NCI-H1105 treated with DMSO at 0.1 percent for 48 hours (cell line): ENCODE measurements at regions not wholly inside any gene's neighbourhood (a gene's known extent, or its start where the extent isn't known, plus 50 kb on each side); places are given as distances from the start of the nearest gene placed in this dataset.

Experiments used
- DNase-seq: peaks from one replicate; lab custom pipeline; 2025; lab: John Stamatoyannopoulos, UW

GRCh38 chr10:131735577-131735976, 165.2 kb upstream of the PPP2R2D start:
- no peak for DNase-seq

DNA sequence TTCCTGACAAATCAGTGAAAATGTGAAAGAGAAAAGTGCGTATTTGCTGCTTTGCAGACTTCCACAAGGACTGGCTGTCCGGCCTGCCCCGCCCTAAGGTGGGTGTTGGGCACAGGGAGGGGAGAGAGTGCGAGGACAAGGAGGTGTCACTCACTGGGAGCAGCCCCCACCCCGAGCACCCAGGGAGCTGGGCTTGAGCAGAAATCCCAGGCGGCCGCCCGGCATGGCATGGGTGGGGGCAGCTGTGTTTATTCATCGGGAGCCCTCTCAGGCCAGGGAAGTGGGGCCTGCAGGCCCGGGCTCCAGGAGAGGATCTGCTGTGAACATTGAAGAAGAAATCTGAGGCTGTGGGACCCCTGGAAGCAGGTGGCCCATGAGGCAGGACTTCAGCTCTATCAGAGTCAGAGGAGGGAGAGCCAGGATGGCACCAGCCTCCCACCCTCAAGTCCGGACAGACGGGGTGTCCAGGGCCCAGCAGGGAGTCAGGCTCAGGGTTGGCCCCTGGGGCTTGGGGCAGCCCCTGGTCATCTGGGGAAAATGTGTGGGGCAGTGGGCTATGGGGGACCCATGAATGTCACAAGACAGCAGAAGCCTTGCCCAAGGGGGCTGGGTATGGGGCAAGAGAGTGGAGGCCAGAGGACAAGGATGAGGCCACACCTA, 164.4 kb upstream of the PPP2R2D start:
- DNase-seq = no peak

GRCh38 chr10:131737543-131738395, 163.0 kb upstream of the PPP2R2D start:
- no peak for DNase-seq

DNA sequence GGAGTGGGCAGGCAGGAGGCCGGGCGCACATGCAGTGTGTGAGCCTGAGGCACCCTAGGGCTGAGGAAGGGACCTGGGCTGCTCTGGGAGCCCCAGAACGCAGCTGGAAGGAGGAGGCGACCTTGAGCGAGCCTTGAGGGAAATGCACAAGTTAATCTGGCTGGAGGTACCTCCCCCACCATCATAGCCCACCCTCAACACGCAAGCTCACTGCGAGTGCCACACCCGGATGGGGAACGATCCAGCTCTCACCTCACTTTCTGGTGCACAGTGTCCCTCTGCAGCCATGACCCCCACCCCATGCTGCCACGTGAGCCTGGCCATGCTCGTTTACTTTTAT, 162.4 kb upstream of the PPP2R2D start:
- no peak for DNase-seq

- no peak for DNase-seq
Observed at GRCh38 chr10:131739206-131739605, 161.6 kb upstream of the PPP2R2D start.

- no peak for DNase-seq
Observed at GRCh38 chr10:131742500-131742951, 158.3 kb upstream of the PPP2R2D start.

DNA sequence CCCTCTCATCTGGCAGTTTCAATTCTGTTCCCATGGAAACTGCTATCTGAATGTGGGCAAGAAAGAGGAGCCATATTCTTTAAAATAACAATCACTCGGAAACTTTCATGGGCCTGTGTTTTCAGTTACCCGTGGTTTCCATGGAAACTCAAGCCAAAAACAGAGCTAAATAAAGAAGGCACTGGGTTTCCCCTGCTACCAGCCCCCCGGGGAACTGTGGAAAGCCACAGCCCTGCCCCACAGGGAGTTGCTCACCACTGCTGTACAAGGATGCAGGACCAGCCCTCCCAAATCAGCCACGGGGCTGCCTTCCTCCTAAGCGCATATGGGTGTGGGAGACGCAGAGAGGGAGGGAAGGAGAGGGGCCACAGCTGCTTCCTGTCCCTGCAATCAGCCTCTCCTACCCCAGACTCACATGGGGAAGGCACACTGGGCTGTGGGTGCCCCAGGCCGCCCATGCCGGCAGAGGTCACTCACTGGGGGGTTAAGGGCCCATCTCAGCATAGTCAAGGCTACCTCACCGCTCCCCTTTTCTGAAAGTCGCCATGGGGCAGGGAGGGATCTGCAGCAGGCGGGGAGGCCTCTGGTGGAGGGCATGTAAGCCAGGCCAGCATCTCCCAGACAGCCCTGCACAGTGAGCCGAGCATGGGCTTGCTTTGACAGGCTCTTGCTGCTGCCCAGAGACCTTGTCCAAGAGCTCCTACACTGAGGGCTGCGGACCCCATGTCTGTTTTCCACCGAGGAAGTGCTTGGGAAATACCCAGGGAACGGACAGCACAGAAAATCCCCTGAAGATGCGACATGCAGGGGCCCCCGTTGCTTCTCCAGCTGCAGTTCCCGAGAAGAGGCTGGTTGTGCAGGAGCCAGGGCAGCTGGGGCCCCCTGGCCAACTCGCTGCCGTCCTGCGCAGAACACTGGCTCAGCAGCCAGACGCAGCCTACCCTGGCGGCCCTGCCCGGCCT, 157.3 kb upstream of the PPP2R2D start:
- no peak for DNase-seq

GRCh38 chr10:131744346-131744745, 156.5 kb upstream of the PPP2R2D start:
- DNase-seq = no peak

DNA sequence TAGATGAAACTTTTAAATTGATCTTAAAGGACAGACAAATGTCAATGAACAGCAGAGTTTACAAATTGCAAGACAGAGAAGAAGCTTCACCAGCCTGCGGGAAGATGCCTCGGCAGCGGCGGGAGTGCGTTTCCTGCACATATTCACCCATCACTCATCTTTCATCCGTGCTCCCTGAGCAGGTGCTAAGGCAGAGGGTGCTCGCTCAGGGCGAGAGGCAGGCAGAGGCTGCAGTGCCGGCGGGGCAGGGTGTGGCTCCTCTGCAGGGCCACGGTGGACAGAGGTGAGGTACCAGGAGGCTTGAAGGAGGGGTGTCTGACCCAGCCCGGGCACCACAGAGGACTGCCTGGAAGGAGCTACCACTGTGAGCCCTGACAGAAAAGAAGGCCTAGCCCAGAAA, 155.2 kb upstream of the PPP2R2D start:
- no peak for DNase-seq

DNA sequence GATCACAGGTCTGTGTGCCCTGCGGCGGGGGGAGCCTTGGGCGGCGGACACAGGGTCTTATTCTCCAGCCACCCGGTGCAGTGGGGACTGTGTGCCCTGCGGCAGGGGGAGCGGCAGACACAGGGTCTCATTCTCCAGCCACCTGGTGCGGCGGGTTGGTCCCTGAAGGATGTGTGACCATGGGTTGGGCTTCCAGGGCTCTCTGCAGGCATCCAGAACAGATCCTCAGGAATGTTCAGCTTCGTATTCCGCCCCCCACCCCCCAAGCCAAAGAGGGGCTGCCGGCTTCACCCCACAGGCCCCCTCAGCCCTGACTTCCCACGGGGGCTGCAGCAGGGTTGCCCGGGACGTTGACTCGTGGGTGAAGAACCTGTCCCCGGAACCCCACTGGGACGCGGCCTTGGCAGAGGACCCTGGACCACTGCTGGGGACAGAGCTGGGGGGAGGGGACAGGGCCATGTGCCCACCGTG, 154.5 kb upstream of the PPP2R2D start:
- DNase-seq = no peak

- no peak for DNase-seq
Observed at GRCh38 chr10:131746785-131747184, 154.0 kb upstream of the PPP2R2D start.

DNA sequence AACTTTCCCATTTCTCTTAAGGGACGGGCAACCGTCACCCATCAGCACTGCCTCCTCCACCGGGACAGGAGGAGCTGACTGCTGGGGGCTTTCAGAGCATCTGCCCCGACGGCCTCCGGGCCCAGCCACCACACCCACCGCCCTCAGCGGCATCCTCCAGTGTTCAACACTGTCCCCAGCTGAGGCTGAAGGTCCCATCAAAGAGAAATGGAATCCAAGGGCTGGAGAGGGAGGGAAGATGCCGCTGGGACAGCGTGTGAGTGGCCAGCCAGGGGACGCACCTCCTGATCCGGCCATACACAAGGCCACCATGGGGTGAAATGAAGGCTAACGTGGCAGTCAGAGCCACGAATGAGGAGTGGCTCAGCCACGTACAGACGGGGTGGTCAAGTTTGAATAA, 153.6 kb upstream of the PPP2R2D start:
- DNase-seq = no peak

- no peak for DNase-seq
Observed at GRCh38 chr10:131747791-131748190, 153.0 kb upstream of the PPP2R2D start.

- DNase-seq = no peak
Observed at GRCh38 chr10:131748191-131748590, 152.6 kb upstream of the PPP2R2D start.

DNA sequence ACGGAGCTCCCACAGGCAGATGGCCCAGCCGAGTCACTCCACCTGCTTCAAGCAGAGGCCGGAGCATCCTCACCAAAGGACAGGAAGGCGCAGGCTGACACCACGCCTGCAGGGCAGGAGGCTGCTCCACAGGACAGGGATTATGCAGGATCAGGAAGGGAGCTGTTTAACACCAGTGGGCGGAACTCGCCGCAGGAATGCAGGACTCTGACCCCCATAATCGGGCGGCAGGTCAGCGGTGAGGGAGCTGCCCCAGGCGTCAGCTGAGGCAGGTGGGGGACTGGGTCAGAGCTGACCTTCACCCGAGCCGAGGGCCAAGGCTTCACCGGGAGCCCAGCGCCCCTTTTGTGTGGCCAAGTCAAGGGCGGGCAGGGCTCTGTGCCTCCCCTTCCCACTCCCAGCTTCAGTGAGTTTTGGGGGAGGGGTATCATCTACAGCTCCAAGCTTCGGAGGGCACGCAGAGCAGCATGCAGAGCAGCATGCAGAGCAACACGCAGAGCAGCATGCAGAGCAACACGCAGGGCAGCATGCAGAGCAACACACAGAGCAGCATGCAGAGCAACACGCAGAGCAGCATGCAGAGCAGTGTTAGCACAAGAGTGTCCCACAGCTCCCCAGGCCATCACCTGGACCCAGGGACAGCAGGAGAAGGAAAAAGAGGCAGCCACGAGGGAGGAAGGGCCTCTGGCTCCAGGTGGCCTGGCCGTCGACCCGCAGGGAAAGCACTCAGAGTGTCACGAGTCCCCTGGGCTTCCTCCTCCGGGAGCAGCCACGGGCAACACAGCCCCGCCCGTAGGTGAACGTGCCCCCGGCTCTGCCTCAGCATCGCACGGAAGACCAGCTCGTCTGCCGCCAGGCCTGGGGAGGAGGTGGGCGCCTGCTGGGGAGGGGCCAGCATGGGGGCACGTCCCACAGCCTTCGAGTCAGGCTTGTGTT, 151.7 kb upstream of the PPP2R2D start:
- DNase-seq = no peak

DNA sequence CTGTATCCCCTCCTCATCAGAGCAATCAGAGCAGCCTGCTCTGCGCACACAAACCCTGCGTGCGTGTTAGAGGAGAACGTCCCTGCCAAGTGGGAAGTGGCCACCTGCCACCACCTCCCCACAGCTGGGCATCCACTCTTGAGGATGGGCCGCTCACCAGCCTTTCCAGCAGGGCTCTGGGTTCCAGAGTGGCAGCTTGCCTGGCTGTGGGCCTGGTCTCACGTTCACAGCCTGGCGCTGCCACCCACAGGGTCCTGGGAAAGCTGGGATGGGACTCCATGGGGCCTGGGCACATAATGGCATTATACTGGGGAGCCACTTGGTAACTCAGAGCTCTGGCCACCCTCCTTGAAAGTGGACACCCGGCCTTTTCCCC, 151.1 kb upstream of the PPP2R2D start:
- DNase-seq = no peak

DNA sequence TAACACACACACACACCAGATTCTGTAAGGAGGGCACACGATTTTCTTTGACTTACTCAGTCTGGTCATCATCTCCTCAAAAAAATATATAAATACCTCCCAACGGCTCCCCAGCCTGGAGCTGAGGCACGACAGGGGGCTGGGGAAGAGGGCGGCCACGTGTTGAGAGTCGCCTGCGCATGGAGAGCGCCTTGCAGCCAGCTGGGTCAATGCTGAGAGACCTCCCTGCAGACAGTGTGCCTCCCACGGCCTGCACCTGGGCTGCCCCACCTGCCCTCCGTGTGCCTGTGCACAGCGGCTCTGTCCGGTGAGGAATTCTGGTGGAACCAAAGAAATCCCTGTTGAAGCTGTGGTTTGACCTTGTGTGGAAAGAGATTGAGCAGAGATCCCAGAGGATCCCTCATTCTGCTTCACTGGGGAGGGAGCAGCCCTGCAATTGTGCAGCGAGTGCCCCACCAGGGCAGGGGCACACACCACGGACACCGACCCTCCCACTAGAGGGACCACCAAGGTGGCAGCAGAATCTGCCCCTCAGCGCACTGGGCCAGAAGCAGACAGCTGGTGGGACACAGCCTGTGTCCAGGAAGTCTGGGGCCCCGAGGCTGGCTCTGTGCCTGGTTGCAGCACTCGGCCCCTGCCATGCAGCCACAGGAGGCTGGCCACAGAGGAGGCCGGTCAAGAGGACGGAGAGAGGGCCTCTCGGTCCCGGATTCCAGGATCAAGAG, 150.5 kb upstream of the PPP2R2D start:
- no peak for DNase-seq

GRCh38 chr10:131750973-131751826, 149.6 kb upstream of the PPP2R2D start:
- DNase-seq = no peak
